Activated T-cell treated with anti-CD3 and anti-CD28 coated beads for 1 hour (primary cell): ENCODE measurements at regions not wholly inside any gene's neighbourhood (a gene's known extent, or its start where the extent isn't known, plus 50 kb on each side); places are given as distances from the start of the nearest gene placed in this dataset.

Source experiments
- DNase-seq: peaks from one replicate; pipeline ENCODE4 v3.0.0-alpha.2; 2020; ENCODE audit warnings: low read depth

- DNase-seq: no peak
These were observed 264.9 kb downstream of the SKIDA1 start for GRCh38 chr10:21260506-21261149.

- no peak for DNase-seq
These were observed 265.4 kb downstream of the SKIDA1 start for GRCh38 chr10:21260066-21260465.

GRCh38 chr10:21257919-21258318, 267.6 kb downstream of the SKIDA1 start:
- DNase-seq: no peak

- DNase-seq: no peak
These were observed 268.3 kb downstream of the SKIDA1 start for GRCh38 chr10:21257191-21257590.

GRCh38 chr10:21249435-21249834, 276.0 kb downstream of the SKIDA1 start:
- DNase-seq: no peak

- no peak for DNase-seq
These were observed 277.9 kb downstream of the SKIDA1 start for GRCh38 chr10:21247592-21247991.

GRCh38 chr10:21246178-21246577, 279.3 kb downstream of the SKIDA1 start:
- DNase-seq: no peak

- DNase-seq: no peak
These were observed 281.7 kb downstream of the SKIDA1 start for GRCh38 chr10:21243748-21244257.

- no peak for DNase-seq
These were observed 282.6 kb downstream of the SKIDA1 start for GRCh38 chr10:21242915-21243314.

- DNase-seq: no peak
These were observed 286.8 kb downstream of the SKIDA1 start for GRCh38 chr10:21238717-21239116.

GRCh38 chr10:21238044-21238443, 287.4 kb downstream of the SKIDA1 start:
- DNase-seq: no peak

GRCh38 chr10:21234761-21235160, 290.7 kb downstream of the SKIDA1 start:
- DNase-seq: no peak

GRCh38 chr10:21230219-21230618, 295.3 kb downstream of the SKIDA1 start:
- no peak for DNase-seq

GRCh38 chr10:21217748-21218367, 307.6 kb downstream of the SKIDA1 start:
- no peak for DNase-seq

GRCh38 chr10:21217107-21217506, 308.4 kb downstream of the SKIDA1 start:
- no peak for DNase-seq

GRCh38 chr10:21214329-21214728, 311.2 kb downstream of the SKIDA1 start:
- no peak for DNase-seq

- DNase-seq: no peak
These were observed 312.1 kb downstream of the SKIDA1 start for GRCh38 chr10:21213381-21213780.

- no peak for DNase-seq
These were observed 312.6 kb downstream of the SKIDA1 start for GRCh38 chr10:21212912-21213311.

- DNase-seq: no peak
These were observed 313.1 kb downstream of the SKIDA1 start for GRCh38 chr10:21212348-21212747.

- no peak for DNase-seq
These were observed 312.4 kb upstream of the NEBL start for GRCh38 chr10:21209495-21209894.

GRCh38 chr10:21208666-21209316, 311.7 kb upstream of the NEBL start:
- DNase-seq: no peak

- DNase-seq: no peak
These were observed 310.9 kb upstream of the NEBL start for GRCh38 chr10:21207852-21208646.
